Fibroblast of lung (primary cell): ENCODE measurements at regions not wholly inside any gene's neighbourhood (a gene's known extent, or its start where the extent isn't known, plus 50 kb on each side); places are given as distances from the start of the nearest gene placed in this dataset.

Experiments
- EZH2 ChIP-seq: IDR thresholded peaks from 2 replicates; pipeline ENCODE4 v1.5.1; 2012; ENCODE audit warnings: low read length, control low read depth, mild to moderate bottlenecking; ENCODE audit errors: missing control alignments
- TF ChIP-seq, protein P1 (sequence below), 2 donors: IDR thresholded peaks in 1 of 2; conservative IDR thresholded peaks in 1 of 2; 1 replicate in 1 of 2; 2 replicates in 1 of 2; pipeline ENCODE4 v1.5.1; 2011 to 2012; ENCODE audit warnings: low read length in 2 of 2, control low read depth in 1 of 2, inconsistent platforms in 1 of 2, low read depth in 1 of 2, mild to moderate bottlenecking in 1 of 2

DNA sequence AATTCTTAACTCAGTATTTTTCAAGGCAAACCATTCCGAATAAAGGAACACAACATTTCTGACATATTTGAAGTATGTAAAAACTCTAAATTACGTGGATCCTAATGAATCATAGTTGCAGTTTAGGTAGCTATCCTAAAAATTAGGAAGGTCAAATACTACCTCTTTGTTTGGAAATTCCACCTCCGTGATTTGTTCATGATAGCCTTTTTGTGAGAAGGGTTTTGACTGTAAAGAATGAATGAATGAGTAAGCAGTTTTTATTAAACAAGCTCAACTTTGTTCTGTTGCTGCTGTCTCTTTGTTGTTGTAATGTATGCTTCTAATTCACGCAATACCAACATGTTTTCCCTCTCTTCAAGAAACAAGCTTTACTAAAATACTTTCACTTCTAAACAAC lies 840.4 kb downstream of the USP25 start:
- TF ChIP-seq, protein P1, sequence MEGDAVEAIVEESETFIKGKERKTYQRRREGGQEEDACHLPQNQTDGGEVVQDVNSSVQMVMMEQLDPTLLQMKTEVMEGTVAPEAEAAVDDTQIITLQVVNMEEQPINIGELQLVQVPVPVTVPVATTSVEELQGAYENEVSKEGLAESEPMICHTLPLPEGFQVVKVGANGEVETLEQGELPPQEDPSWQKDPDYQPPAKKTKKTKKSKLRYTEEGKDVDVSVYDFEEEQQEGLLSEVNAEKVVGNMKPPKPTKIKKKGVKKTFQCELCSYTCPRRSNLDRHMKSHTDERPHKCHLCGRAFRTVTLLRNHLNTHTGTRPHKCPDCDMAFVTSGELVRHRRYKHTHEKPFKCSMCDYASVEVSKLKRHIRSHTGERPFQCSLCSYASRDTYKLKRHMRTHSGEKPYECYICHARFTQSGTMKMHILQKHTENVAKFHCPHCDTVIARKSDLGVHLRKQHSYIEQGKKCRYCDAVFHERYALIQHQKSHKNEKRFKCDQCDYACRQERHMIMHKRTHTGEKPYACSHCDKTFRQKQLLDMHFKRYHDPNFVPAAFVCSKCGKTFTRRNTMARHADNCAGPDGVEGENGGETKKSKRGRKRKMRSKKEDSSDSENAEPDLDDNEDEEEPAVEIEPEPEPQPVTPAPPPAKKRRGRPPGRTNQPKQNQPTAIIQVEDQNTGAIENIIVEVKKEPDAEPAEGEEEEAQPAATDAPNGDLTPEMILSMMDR (conservative IDR thresholded peaks at IDR 0.05 in 1 of 2, IDR thresholded peaks at IDR 0.05 in 1 of 2; ENCODE audit: low read depth in 1 of 2, low read length in 2 of 2) = no peak
- TF ChIP-seq EZH2 = no peak
